ENCODE measurements at regions not wholly inside any gene's neighbourhood (a gene's known extent, or its start where the extent isn't known, plus 50 kb on each side); places are given as distances from the start of the nearest gene placed in this dataset.

GRCh38 chr2:126172631-126173184 lies 483.2 kb upstream of the GYPC start:
- Mint-ChIP-seq H3K4me1 (ENCODE audit: low read depth) (no peaks in the 10 kb centered on the region), H3K9me3 (peaks cover 2% of the 10 kb centered on the region), H3K27ac (no peak overlapping the region), H3K36me3 (no peaks in the 10 kb centered on the region), H3K4me3 (no peak overlapping the region), H3K27me3 (no peaks in the 10 kb centered on the region)
- CTCF ChIA-PET = no interaction called here
- POLR2A ChIA-PET = no interaction called here
- no peak for DNase-seq
- intact Hi-C loops (cut with micrococcal nuclease) = no loop called here

DNA sequence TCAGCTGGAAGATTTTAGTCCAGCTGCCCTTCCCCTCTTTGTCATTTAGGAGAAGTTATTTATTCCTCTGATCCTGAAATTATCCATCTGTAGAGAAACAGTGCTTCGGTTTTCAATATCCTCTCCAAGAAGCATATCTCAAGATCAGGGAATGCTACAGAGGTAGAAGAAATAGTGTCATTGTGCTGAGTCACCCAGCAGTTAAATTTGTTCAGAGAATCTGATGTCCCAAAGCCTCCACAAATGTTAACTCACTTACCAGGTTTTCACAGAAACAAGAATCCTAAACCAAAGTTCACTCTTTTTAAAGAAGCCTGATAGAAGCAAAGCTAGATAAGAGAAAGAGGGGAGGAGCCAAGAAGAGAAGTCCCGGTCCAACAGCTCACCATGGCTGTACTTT lies 480.7 kb upstream of the GYPC start:
- no peak for DNase-seq
- Mint-ChIP-seq H3K4me1 (ENCODE audit: low read depth) (no peaks in the 10 kb centered on the region), H3K27ac (no peak overlapping the region), H3K9me3 (peaks cover 2% of the 10 kb centered on the region), H3K27me3 (no peaks in the 10 kb centered on the region), H3K36me3 (no peaks in the 10 kb centered on the region), H3K4me3 (no peak overlapping the region)
- ChIA-PET CTCF (no interaction called here), POLR2A (no interaction called here)
- intact Hi-C loops (cut with micrococcal nuclease) = no loop called here

DNA sequence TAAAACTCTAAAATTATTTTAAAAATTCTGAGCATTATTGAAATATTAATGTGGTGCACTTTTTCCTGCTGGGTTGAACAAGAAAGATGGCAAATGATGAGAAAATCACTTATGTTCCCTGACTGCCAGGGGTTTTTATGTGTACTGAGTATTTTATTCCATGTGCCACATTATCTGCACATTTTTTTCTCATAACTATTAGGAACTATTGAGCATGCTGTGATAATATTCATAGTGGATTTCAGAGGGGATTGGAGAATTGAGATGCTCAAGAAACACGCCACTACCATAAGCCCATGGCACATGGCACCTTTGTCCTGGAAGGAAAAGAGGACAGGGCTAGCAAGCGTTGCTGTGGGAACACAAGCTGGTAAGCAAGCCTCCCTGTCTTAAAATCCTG lies 478.5 kb upstream of the GYPC start:
- Mint-ChIP-seq H3K4me1 (ENCODE audit: low read depth) (no peaks in the 10 kb centered on the region), H3K36me3 (no peaks in the 10 kb centered on the region), H3K9me3 (peaks cover 2% of the 10 kb centered on the region), H3K27me3 (no peaks in the 10 kb centered on the region), H3K27ac (no peak overlapping the region), H3K4me3 (no peak overlapping the region)
- no peak for DNase-seq
- CTCF ChIA-PET = no interaction called here
- POLR2A ChIA-PET = no interaction called here
- intact Hi-C loops (cut with micrococcal nuclease) = no loop called here

- Mint-ChIP-seq H3K27ac (no peak overlapping the region), H3K4me1 (ENCODE audit: low read depth) (no peaks in the 10 kb centered on the region), H3K36me3 (no peaks in the 10 kb centered on the region), H3K27me3 (no peaks in the 10 kb centered on the region), H3K9me3 (no peaks in the 10 kb centered on the region), H3K4me3 (no peak overlapping the region)
- no peak for DNase-seq
- ChIA-PET CTCF (no interaction called here), POLR2A (no interaction called here)
- intact Hi-C loops (cut with micrococcal nuclease) = no loop called here
Measured at GRCh38 chr2:126187668-126188067, 468.3 kb upstream of the GYPC start.

- Mint-ChIP-seq H3K4me1 (ENCODE audit: low read depth) (no peaks in the 10 kb centered on the region), H3K4me3 (no peak overlapping the region), H3K27ac (no peak overlapping the region), H3K36me3 (no peaks in the 10 kb centered on the region), H3K27me3 (no peaks in the 10 kb centered on the region), H3K9me3 (no peaks in the 10 kb centered on the region)
- DNase-seq = no peak
- intact Hi-C loops (cut with micrococcal nuclease) = no loop called here
- POLR2A ChIA-PET = no interaction called here
- CTCF ChIA-PET = no interaction called here
Measured at GRCh38 chr2:126189527-126189926, 466.4 kb upstream of the GYPC start.

DNA sequence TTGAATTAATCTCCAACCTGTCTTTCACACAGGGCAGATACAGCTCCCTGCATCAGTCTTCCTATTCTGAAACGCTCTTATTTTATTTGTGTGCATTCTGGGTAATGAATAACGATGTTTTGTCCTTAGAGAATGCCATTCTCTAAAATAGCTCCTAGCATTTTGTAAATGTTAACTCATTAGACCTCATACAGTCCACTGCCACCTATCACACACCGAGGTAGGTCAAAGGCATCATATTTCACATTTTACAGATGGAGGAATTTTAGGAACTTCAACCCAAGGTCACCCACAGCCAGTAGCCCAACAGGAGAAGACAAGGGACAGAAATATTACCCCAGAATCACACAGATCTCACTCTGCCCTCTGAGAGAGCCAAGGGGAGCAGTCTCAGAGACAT lies 455.4 kb upstream of the GYPC start:
- intact Hi-C loops (cut with micrococcal nuclease) = no loop called here
- H3K27me3 Mint-ChIP-seq = no peaks in the 10 kb centered on the region
- H3K36me3 Mint-ChIP-seq = no peaks in the 10 kb centered on the region
- CTCF ChIA-PET = no interaction called here
- no peak overlapping the region for H3K4me3 Mint-ChIP-seq
- no peaks in the 10 kb centered on the region for H3K4me1 Mint-ChIP-seq (ENCODE audit: low read depth)
- DNase-seq = no peak
- H3K9me3 Mint-ChIP-seq = peaks cover 2% of the 10 kb centered on the region
- no peak overlapping the region for H3K27ac Mint-ChIP-seq
- POLR2A ChIA-PET = no interaction called here

DNA sequence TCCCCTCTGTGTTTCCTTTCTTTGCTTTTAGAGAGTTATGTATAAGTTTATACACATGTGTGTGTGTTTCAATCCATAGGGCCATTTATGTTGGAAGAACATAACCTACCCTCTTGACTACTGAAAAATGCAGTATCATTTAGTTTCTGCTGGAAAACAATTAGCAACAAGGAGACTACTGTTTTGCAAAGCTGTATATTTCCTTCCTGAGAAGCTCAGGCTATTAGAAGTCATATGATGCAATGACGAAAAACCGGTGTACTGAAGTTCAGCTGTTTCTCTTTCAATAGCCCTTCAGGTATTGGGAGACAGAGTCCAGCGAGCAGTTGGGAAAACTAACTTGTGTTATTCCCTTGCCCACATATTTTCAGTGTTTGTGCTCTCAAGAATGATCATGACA lies 447.7 kb upstream of the GYPC start:
- no peak for DNase-seq

GRCh38 chr2:126212735-126213134 lies 443.2 kb upstream of the GYPC start:
- Mint-ChIP-seq H3K27ac (no peak overlapping the region), H3K27me3 (no peaks in the 10 kb centered on the region), H3K4me1 (ENCODE audit: low read depth) (no peaks in the 10 kb centered on the region), H3K9me3 (no peaks in the 10 kb centered on the region), H3K4me3 (no peak overlapping the region), H3K36me3 (no peaks in the 10 kb centered on the region)
- intact Hi-C loops (cut with micrococcal nuclease) = no loop called here
- POLR2A ChIA-PET = no interaction called here
- CTCF ChIA-PET = no interaction called here
- no peak for DNase-seq

More for the DNA sequence above, 447.7 kb upstream of the GYPC start:
- Mint-ChIP-seq H3K36me3 (no peaks in the 10 kb centered on the region), H3K27ac (no peak overlapping the region), H3K4me3 (no peak overlapping the region), H3K4me1 (ENCODE audit: low read depth) (no peaks in the 10 kb centered on the region), H3K9me3 (no peaks in the 10 kb centered on the region), H3K27me3 (no peaks in the 10 kb centered on the region)
- intact Hi-C loops (cut with micrococcal nuclease) = no loop called here
- ChIA-PET CTCF (no interaction called here), POLR2A (no interaction called here)

GRCh38 chr2:126219081-126219480 lies 436.9 kb upstream of the GYPC start:
- peaks cover 2% of the 10 kb centered on the region for H3K27me3 Mint-ChIP-seq
- H3K9me3 Mint-ChIP-seq = no peaks in the 10 kb centered on the region
- CTCF ChIA-PET = no interaction called here
- no peaks in the 10 kb centered on the region for H3K4me1 Mint-ChIP-seq (ENCODE audit: low read depth)
- no peak overlapping the region for H3K4me3 Mint-ChIP-seq
- POLR2A ChIA-PET = no interaction called here
- H3K27ac Mint-ChIP-seq = no peak overlapping the region
- intact Hi-C loops (cut with micrococcal nuclease) = no loop called here
- H3K36me3 Mint-ChIP-seq = no peaks in the 10 kb centered on the region
- DNase-seq = no peak

DNA sequence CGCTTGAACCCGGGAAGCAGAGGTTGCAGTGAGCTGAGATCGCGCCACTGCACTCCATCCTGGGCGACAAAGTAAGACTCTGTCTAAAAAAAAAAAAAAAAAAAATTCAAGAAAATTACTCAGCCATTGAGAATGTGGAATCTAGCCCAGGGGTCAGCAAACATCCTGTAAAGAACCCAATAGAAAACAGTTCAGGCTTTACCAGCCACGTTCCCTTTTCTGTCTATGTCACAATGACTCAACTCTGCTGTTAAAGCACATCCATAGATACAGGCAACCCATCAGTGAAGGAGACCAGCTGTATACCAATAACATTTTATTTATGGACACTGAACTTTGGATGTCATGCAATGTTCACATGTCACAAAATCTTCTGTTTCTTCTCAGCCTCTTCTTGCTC lies 435.6 kb upstream of the GYPC start:
- no peak overlapping the region for H3K4me3 Mint-ChIP-seq
- no peak overlapping the region for H3K27ac Mint-ChIP-seq
- POLR2A ChIA-PET = no interaction called here
- no peaks in the 10 kb centered on the region for H3K4me1 Mint-ChIP-seq (ENCODE audit: low read depth)
- intact Hi-C loops (cut with micrococcal nuclease) = no loop called here
- peaks cover 2% of the 10 kb centered on the region for H3K9me3 Mint-ChIP-seq
- DNase-seq = no peak
- H3K27me3 Mint-ChIP-seq = peaks cover 2% of the 10 kb centered on the region
- CTCF ChIA-PET = no interaction called here
- no peaks in the 10 kb centered on the region for H3K36me3 Mint-ChIP-seq

- Mint-ChIP-seq H3K4me3 (no peak overlapping the region), H3K4me1 (ENCODE audit: low read depth) (no peaks in the 10 kb centered on the region), H3K27ac (no peak overlapping the region), H3K36me3 (no peaks in the 10 kb centered on the region), H3K27me3 (peaks cover 2% of the 10 kb centered on the region), H3K9me3 (peaks cover 2% of the 10 kb centered on the region)
- intact Hi-C loops (cut with micrococcal nuclease) = no loop called here
- POLR2A ChIA-PET = no interaction called here
- CTCF ChIA-PET = no interaction called here
- DNase-seq = no peak
Measured at GRCh38 chr2:126221506-126221905, 434.5 kb upstream of the GYPC start.

- POLR2A ChIA-PET = no interaction called here
- H3K27ac Mint-ChIP-seq = no peak overlapping the region
- no peaks in the 10 kb centered on the region for H3K36me3 Mint-ChIP-seq
- intact Hi-C loops (cut with micrococcal nuclease) = no loop called here
- no peak overlapping the region for H3K4me3 Mint-ChIP-seq
- DNase-seq = no peak
- peaks cover 2% of the 10 kb centered on the region for H3K9me3 Mint-ChIP-seq
- H3K27me3 Mint-ChIP-seq = peaks cover 2% of the 10 kb centered on the region
- CTCF ChIA-PET = no interaction called here
- H3K4me1 Mint-ChIP-seq (ENCODE audit: low read depth) = no peaks in the 10 kb centered on the region
Measured at GRCh38 chr2:126222278-126222677, 433.7 kb upstream of the GYPC start.

DNA sequence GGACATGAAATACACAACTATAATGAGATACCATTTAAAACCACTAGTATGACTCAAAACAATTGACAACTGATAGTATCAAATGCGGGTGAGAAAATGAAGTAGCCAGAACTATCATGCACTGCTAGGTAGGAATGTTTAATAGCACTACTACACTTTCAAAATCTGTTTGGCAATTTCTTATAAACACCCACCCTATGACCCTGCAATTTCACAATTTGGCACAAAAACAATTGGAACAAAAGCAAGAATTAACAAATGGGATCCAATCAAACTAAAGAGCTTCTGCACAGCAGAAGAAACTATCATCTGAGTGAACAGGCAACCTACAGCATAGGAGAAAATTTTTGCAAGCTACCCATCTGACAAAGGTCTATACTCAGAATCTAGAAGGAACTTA lies 431.2 kb upstream of the GYPC start:
- ChIA-PET CTCF (no interaction called here), POLR2A (no interaction called here)
- Mint-ChIP-seq H3K9me3 (peaks cover 7% of the 10 kb centered on the region), H3K4me3 (no peak overlapping the region), H3K4me1 (ENCODE audit: low read depth) (no peaks in the 10 kb centered on the region), H3K27ac (no peak overlapping the region), H3K27me3 (peaks cover 2% of the 10 kb centered on the region), H3K36me3 (no peaks in the 10 kb centered on the region)
- intact Hi-C loops (cut with micrococcal nuclease) = no loop called here
- DNase-seq = no peak

GRCh38 chr2:126227250-126227649 lies 428.7 kb upstream of the GYPC start:
- Mint-ChIP-seq H3K4me1 (ENCODE audit: low read depth) (no peaks in the 10 kb centered on the region), H3K4me3 (no peak overlapping the region), H3K9me3 (peaks cover 7% of the 10 kb centered on the region), H3K36me3 (no peaks in the 10 kb centered on the region), H3K27me3 (peaks cover under 1% of the 10 kb centered on the region), H3K27ac (no peak overlapping the region)
- POLR2A ChIA-PET = no interaction called here
- intact Hi-C loops (cut with micrococcal nuclease) = no loop called here
- CTCF ChIA-PET = no interaction called here
- DNase-seq = no peak

Data from activated CD4-positive, alpha-beta memory T cell treated with anti-CD3 and anti-CD28 coated beads for 36 hours (primary cell).